B cell (primary cell): ENCODE measurements at regions not wholly inside any gene's neighbourhood (a gene's known extent, or its start where the extent isn't known, plus 50 kb on each side); places are given as distances from the start of the nearest gene placed in this dataset.

Source experiments
- ATAC-seq: fragments of 200-7000 bp; cut with Tn5 transposase; one replicate; pipeline ENCODE4 v1.10.0; 2021; ENCODE audit warnings: low read depth, mild to moderate bottlenecking, moderate number of reproducible peaks, moderate library complexity
- CTCF ChIA-PET: fragments of 350-600 bp; sonication (Branson Sonifier 250); formaldehyde crosslinking; loops from one replicate; lab custom pipeline; 2021; ENCODE audit warnings: antibody characterized with exemption, inconsistent platforms; lab: Charles Lee
- POLR2A ChIA-PET: fragments of 350-600 bp; sonication (Branson Sonifier 250); formaldehyde crosslinking; loops from one replicate; lab custom pipeline; 2021; ENCODE audit warnings: antibody characterized with exemption; lab: Charles Lee
- DNase-seq: peaks from one replicate; pipeline ENCODE4 v3.0.0; 2013
- H2AFZ ChIP-seq: 2 replicates; pipeline ENCODE4 v1.6.1; 2012; ENCODE audit warnings: mild to moderate bottlenecking, low read depth, low read length; ENCODE audit not compliant: insufficient read depth, poor library complexity, severe bottlenecking
- H3K27ac ChIP-seq, 2 donors: 1 replicate in 1 of 2; 2 replicates in 1 of 2; pipeline ENCODE4 v1.5.1; 2012 to 2013; ENCODE audit warnings: low read length in 2 of 2, mild to moderate bottlenecking in 2 of 2, moderate library complexity in 1 of 2
- H3K27me3 ChIP-seq, 4 experiments: fragments of 200-600 bp in 1 of 4; sonication (generic) in 1 of 4; replicated peaks in 1 of 4; 1 replicate in 2 of 4; 2 replicates in 2 of 4; pipeline versions ENCODE4 v1.6.1 to v1.7.0; 2013 to 2016; ENCODE audit warnings: low read length in 3 of 4, mild to moderate bottlenecking in 2 of 4, mixed read lengths in 1 of 4, moderate library complexity in 1 of 4; ENCODE audit not compliant: insufficient read depth in 4 of 4, control insufficient read depth in 3 of 4; ENCODE audit errors: control extremely low read depth in 1 of 4
- H3K36me3 ChIP-seq, 2 experiments: replicated peaks in 1 of 2; 1 replicate in 1 of 2; 2 replicates in 1 of 2; pipeline versions ENCODE4 v1.6.1 to v1.7.1; 2013; ENCODE audit warnings: low read length in 1 of 2; ENCODE audit not compliant: insufficient read depth in 2 of 2, control insufficient read depth in 1 of 2; ENCODE audit errors: control extremely low read depth in 1 of 2, extremely low read depth in 1 of 2
- H3K4me1 ChIP-seq, 2 donors: fragments of 200-600 bp in 1 of 2; sonication (generic) in 1 of 2; 1 replicate in 1 of 2; 2 replicates in 1 of 2; pipeline versions ENCODE4 v1.5.1 to v1.6.1; 2013 to 2017; ENCODE audit warnings: low read length in 2 of 2; ENCODE audit not compliant: control insufficient read depth in 2 of 2, insufficient read depth in 2 of 2
- H3K4me2 ChIP-seq: replicated peaks from 2 replicates; pipeline ENCODE3; 2012; ENCODE audit warnings: mild to moderate bottlenecking, low read depth, low read length; ENCODE audit not compliant: poor library complexity, severe bottlenecking
- H3K4me3 ChIP-seq, 5 experiments: fragments of 200-600 bp in 1 of 5; sonication (generic) in 1 of 5; 1 replicate in 3 of 5; 2 replicates in 2 of 5; pipeline versions ENCODE4 v1.5.1 to v1.7.0; 2011 to 2016; ENCODE audit warnings: low read length in 4 of 5, mild to moderate bottlenecking in 4 of 5, low read depth in 2 of 5, control low read depth in 1 of 5, moderate library complexity in 1 of 5; ENCODE audit not compliant: insufficient read depth in 1 of 5; ENCODE audit errors: control extremely low read depth in 1 of 5, extremely low read depth in 1 of 5
- H3K79me2 ChIP-seq: fragments of 200-600 bp; sonication (generic); one replicate; pipeline ENCODE4 v1.6.0; 2016; ENCODE audit warnings: low read length; ENCODE audit not compliant: control insufficient read depth, insufficient read depth
- H3K9ac ChIP-seq: fragments of 200-600 bp; sonication (generic); 2 replicates; pipeline ENCODE4 v1.6.1; 2017; ENCODE audit warnings: mild to moderate bottlenecking, low read length, moderate library complexity
- H3K9me3 ChIP-seq, 3 donors: one replicate each; pipeline versions ENCODE4 v1.6.1 to v1.7.1; 2013; ENCODE audit warnings: low read length in 2 of 3; ENCODE audit not compliant: control insufficient read depth in 2 of 3, insufficient read depth in 1 of 3; ENCODE audit errors: control extremely low read depth in 1 of 3
- H4K20me1 ChIP-seq: 2 replicates; pipeline ENCODE4 v1.6.0; 2012; ENCODE audit warnings: mild to moderate bottlenecking, low read length; ENCODE audit not compliant: insufficient read depth, control insufficient read depth, poor library complexity, severe bottlenecking
- H3K27ac Mint-ChIP-seq: one replicate; pipeline ENCODE4 v1.8.0; 2021; ENCODE audit warnings: mixed read lengths
- H3K27me3 Mint-ChIP-seq: one replicate; pipeline ENCODE4 v1.8.0; 2021; ENCODE audit warnings: mixed read lengths
- H3K4me1 Mint-ChIP-seq: one replicate; pipeline ENCODE4 v1.8.0; 2021; ENCODE audit warnings: mixed read lengths
- H3K4me3 Mint-ChIP-seq: one replicate; pipeline ENCODE4 v1.8.0; 2021; ENCODE audit warnings: mixed read lengths
- H3K9me3 Mint-ChIP-seq: one replicate; pipeline ENCODE4 v1.8.0; 2022; ENCODE audit warnings: mixed read lengths; ENCODE audit not compliant: insufficient read depth
- CTCF ChIP-seq: fragments of 200-600 bp; IDR thresholded peaks from one replicate; pipeline ENCODE4 v1.8.0; 2022; ENCODE audit warnings: antibody characterized with exemption, mild to moderate bottlenecking
- EZH2 ChIP-seq: IDR thresholded peaks from 2 replicates; pipeline ENCODE4 v1.6.1; 2012; ENCODE audit warnings: borderline replicate concordance, low read depth, mild to moderate bottlenecking, moderate library complexity, low read length; ENCODE audit not compliant: insufficient read depth, poor library complexity, severe bottlenecking
- WGBS: methylation state at CpG from one replicate; pipeline ENCODE4 v1.1.5; 2013; ENCODE audit warnings: missing lambda C conversion rate; ENCODE audit not compliant: insufficient coverage; 5-methylcytosine and 5-hydroxymethylcytosine counted together
- intact Hi-C: fragments of 100-400 bp; cut with micrococcal nuclease; formaldehyde crosslinking; loops from one replicate; pipeline ENCODE4 v1.10.0; 2022

GRCh38 chr11:37666960-37667359, 1068.9 kb upstream of the RAG2 start:
- H3K27me3 ChIP-seq: no peaks in the 10 kb centered on the region
- POLR2A ChIA-PET: no interaction called here
- intact Hi-C loops: no loop called here
- H4K20me1 ChIP-seq: no peaks in the 10 kb centered on the region
- H3K4me1 Mint-ChIP-seq: no peaks in the 10 kb centered on the region
- peaks cover 8% of the 10 kb centered on the region for H3K9me3 Mint-ChIP-seq
- DNase-seq: no peak
- H2AFZ ChIP-seq: no peak overlapping the region
- ATAC-seq: no peak
- TF ChIP-seq CTCF: no peak
- TF ChIP-seq EZH2: no peak
- no peak overlapping the region for H3K9ac ChIP-seq
- no peaks in the 10 kb centered on the region for H3K4me1 ChIP-seq
- H3K27ac ChIP-seq: no peak overlapping the region
- no peak overlapping the region for H3K4me3 Mint-ChIP-seq
- no peak overlapping the region for H3K4me2 ChIP-seq
- H3K27ac Mint-ChIP-seq: no peak overlapping the region
- WGBS: 100% methylated on average over 1 of the region's 2 CpGs
- no peaks in the 10 kb centered on the region for H3K79me2 ChIP-seq
- H3K9me3 ChIP-seq: no peaks in the 10 kb centered on the region
- CTCF ChIA-PET: no interaction called here
- no peaks in the 10 kb centered on the region for H3K27me3 Mint-ChIP-seq
- no peak overlapping the region for H3K4me3 ChIP-seq
- H3K36me3 ChIP-seq: no peaks in the 10 kb centered on the region

GRCh38 chr11:37657645-37658044, 1059.6 kb upstream of the RAG2 start:
- Histone ChIP-seq H3K4me1 (no peaks in the 10 kb centered on the region), H3K36me3 (no peaks in the 10 kb centered on the region), H3K27me3 (no peaks in the 10 kb centered on the region), H3K27ac (no peak overlapping the region), H3K4me2 (no peak overlapping the region), H3K9ac (no peak overlapping the region), H3K79me2 (no peaks in the 10 kb centered on the region), H2AFZ (no peak overlapping the region), H4K20me1 (no peaks in the 10 kb centered on the region), H3K9me3 (peaks cover 0 to 5% (median 3%) of the 10 kb centered on the region in 3 donors), H3K4me3 (no peak overlapping the region)
- H3K4me1 Mint-ChIP-seq: no peaks in the 10 kb centered on the region
- TF ChIP-seq EZH2: no peak
- H3K27ac Mint-ChIP-seq: no peak overlapping the region
- ATAC-seq (no peak), DNase-seq (no peak)
- CTCF ChIA-PET: no interaction called here
- peaks cover 3% of the 10 kb centered on the region for H3K9me3 Mint-ChIP-seq
- H3K4me3 Mint-ChIP-seq: no peak overlapping the region
- POLR2A ChIA-PET: no interaction called here
- no CpG with 5 or more reads among the region's 1 CpG for WGBS
- no peaks in the 10 kb centered on the region for H3K27me3 Mint-ChIP-seq
- intact Hi-C loops: no loop called here
